ENCODE measurements at regions not wholly inside any gene's neighbourhood (a gene's known extent, or its start where the extent isn't known, plus 50 kb on each side); places are given as distances from the start of the nearest gene placed in this dataset.

- H3K4me3 ChIP-seq = no peak overlapping the region
- DNase-seq (ENCODE audit: low spot score in 2 of 2) = no peak
- H3K36me3 ChIP-seq = no peaks in the 10 kb centered on the region
- H3K27ac ChIP-seq = no peak overlapping the region
- H3K27me3 ChIP-seq = no peaks in the 10 kb centered on the region
- no peaks in the 10 kb centered on the region for H3K9me3 ChIP-seq
- no peak for TF ChIP-seq CTCF (IDR thresholded peaks at IDR 0.05)
- no peak for TF ChIP-seq EP300 (IDR thresholded peaks at IDR 0.05)
- TF ChIP-seq POLR2A (IDR thresholded peaks at IDR 0.05) = no peak
- 68 to 69% methylated on average over 2 of the region's 2 CpGs for WGBS, 2 donors
- no peaks in the 10 kb centered on the region for H3K4me1 ChIP-seq
Observed at GRCh38 chr18:39326772-39327171, 1761.2 kb upstream of the CELF4 start.

GRCh38 chr18:39325973-39326372, 1760.4 kb upstream of the CELF4 start:
- H3K27me3 ChIP-seq = no peaks in the 10 kb centered on the region
- no peaks in the 10 kb centered on the region for H3K4me1 ChIP-seq
- no peak overlapping the region for H3K27ac ChIP-seq
- no peak overlapping the region for H3K4me3 ChIP-seq
- no peaks in the 10 kb centered on the region for H3K36me3 ChIP-seq
- no peak for DNase-seq (ENCODE audit: low spot score in 2 of 2)
- no peaks in the 10 kb centered on the region for H3K9me3 ChIP-seq
- 95 to 97% methylated on average over 1 of the region's 1 CpG for whole genome bisulfite sequencing, 2 donors
- no peak for TF ChIP-seq CTCF (IDR thresholded peaks at IDR 0.05)
- no peak for TF ChIP-seq EP300 (IDR thresholded peaks at IDR 0.05)
- no peak for TF ChIP-seq POLR2A (IDR thresholded peaks at IDR 0.05)

- no peaks in the 10 kb centered on the region for H3K9me3 ChIP-seq
- H3K27me3 ChIP-seq = no peaks in the 10 kb centered on the region
- H3K36me3 ChIP-seq = no peaks in the 10 kb centered on the region
- DNase-seq (ENCODE audit: low spot score in 2 of 2) = no peak
- TF ChIP-seq CTCF (IDR thresholded peaks at IDR 0.05) = no peak
- no peak for TF ChIP-seq POLR2A (IDR thresholded peaks at IDR 0.05)
- TF ChIP-seq EP300 (IDR thresholded peaks at IDR 0.05) = no peak
- no peaks in the 10 kb centered on the region for H3K4me1 ChIP-seq
- H3K27ac ChIP-seq = no peak overlapping the region
- H3K4me3 ChIP-seq = no peak overlapping the region
Observed at GRCh38 chr18:39319141-39319540, 1753.5 kb upstream of the CELF4 start.

GRCh38 chr18:39318462-39318861, 1752.9 kb upstream of the CELF4 start:
- no peaks in the 10 kb centered on the region for H3K9me3 ChIP-seq
- H3K36me3 ChIP-seq = no peaks in the 10 kb centered on the region
- no peak for DNase-seq (ENCODE audit: low spot score in 2 of 2)
- H3K27me3 ChIP-seq = no peaks in the 10 kb centered on the region
- no peak overlapping the region for H3K4me3 ChIP-seq
- TF ChIP-seq POLR2A (IDR thresholded peaks at IDR 0.05) = no peak
- TF ChIP-seq EP300 (IDR thresholded peaks at IDR 0.05) = no peak
- TF ChIP-seq CTCF (IDR thresholded peaks at IDR 0.05) = no peak
- H3K27ac ChIP-seq = no peak overlapping the region
- WGBS, 2 donors = 54 to 83% methylated on average over 2 of the region's 2 CpGs
- no peaks in the 10 kb centered on the region for H3K4me1 ChIP-seq

- no peak for DNase-seq (ENCODE audit: low spot score in 2 of 2)
- Histone ChIP-seq H3K9me3 (no peaks in the 10 kb centered on the region), H3K4me1 (no peaks in the 10 kb centered on the region), H3K36me3 (no peaks in the 10 kb centered on the region), H3K4me3 (no peak overlapping the region), H3K27me3 (no peaks in the 10 kb centered on the region), H3K27ac (no peak overlapping the region)
- TF ChIP-seq CTCF (IDR thresholded peaks at IDR 0.05) (no peak), POLR2A (IDR thresholded peaks at IDR 0.05) (no peak), EP300 (IDR thresholded peaks at IDR 0.05) (no peak)
- 76 to 78% methylated on average over 3 of the region's 3 CpGs for WGBS, 2 donors
Observed at GRCh38 chr18:39318008-39318407, 1752.4 kb upstream of the CELF4 start.
